Activated CD4-positive, alpha-beta T cell treated with anti-CD3 and anti-CD28 coated beads, Interleukin-2, amount 10 ng/mL, durations not matched to agents 7 days and 5 days (primary cell): ENCODE measurements at regions not wholly inside any gene's neighbourhood (a gene's known extent, or its start where the extent isn't known, plus 50 kb on each side); places are given as distances from the start of the nearest gene placed in this dataset.

Source experiments
- CTCF ChIA-PET: fragments of 350-600 bp; sonication (Branson Sonifier 250); formaldehyde crosslinking; loops from one replicate; lab custom pipeline; 2021; ENCODE audit warnings: antibody characterized with exemption; lab: Charles Lee
- POLR2A ChIA-PET: fragments of 350-600 bp; sonication (Branson Sonifier 250); formaldehyde crosslinking; loops from one replicate; lab custom pipeline; 2021; ENCODE audit warnings: antibody characterized with exemption; lab: Charles Lee
- DNase-seq: peaks from one replicate; pipeline ENCODE4 v3.0.0-alpha.2; 2020
- H3K27ac Mint-ChIP-seq: one replicate; pipeline ENCODE4 v1.8.0; 2021; ENCODE audit warnings: mild to moderate bottlenecking, moderate library complexity, mixed read lengths
- H3K27me3 Mint-ChIP-seq: one replicate; pipeline ENCODE4 v1.8.0; 2021; ENCODE audit warnings: mixed read lengths
- H3K36me3 Mint-ChIP-seq: one replicate; pipeline ENCODE4 v1.8.0; 2021; ENCODE audit warnings: low read depth, mixed read lengths
- H3K4me1 Mint-ChIP-seq: one replicate; pipeline ENCODE4 v1.8.0; 2021; ENCODE audit warnings: mixed read lengths
- H3K4me3 Mint-ChIP-seq: one replicate; pipeline ENCODE4 v1.8.0; 2021; ENCODE audit warnings: mild to moderate bottlenecking, moderate library complexity, mixed read lengths
- H3K9me3 Mint-ChIP-seq: one replicate; pipeline ENCODE4 v1.8.0; 2021; ENCODE audit warnings: mixed read lengths

GRCh38 chr5:117271656-117272055 lies 697.0 kb upstream of the SEMA6A start:
- Mint-ChIP-seq H3K27ac (no peak overlapping the region), H3K4me3 (no peak overlapping the region), H3K9me3 (peaks cover 4% of the 10 kb centered on the region), H3K4me1 (no peaks in the 10 kb centered on the region), H3K27me3 (no peaks in the 10 kb centered on the region), H3K36me3 (no peaks in the 10 kb centered on the region)
- CTCF ChIA-PET = no interaction called here
- POLR2A ChIA-PET = no interaction called here
- no peak for DNase-seq

- no peak for DNase-seq
- Mint-ChIP-seq H3K36me3 (no peaks in the 10 kb centered on the region), H3K27me3 (no peaks in the 10 kb centered on the region), H3K9me3 (peaks cover 3% of the 10 kb centered on the region), H3K4me3 (no peak overlapping the region), H3K4me1 (no peaks in the 10 kb centered on the region), H3K27ac (no peak overlapping the region)
- CTCF ChIA-PET = no interaction called here
- POLR2A ChIA-PET = no interaction called here
These were observed 691.7 kb upstream of the SEMA6A start for GRCh38 chr5:117266280-117266679.

- H3K27ac Mint-ChIP-seq = no peak overlapping the region
- no peaks in the 10 kb centered on the region for H3K27me3 Mint-ChIP-seq
- no peak for DNase-seq
- POLR2A ChIA-PET = no interaction called here
- no peaks in the 10 kb centered on the region for H3K36me3 Mint-ChIP-seq
- peaks cover 3% of the 10 kb centered on the region for H3K9me3 Mint-ChIP-seq
- H3K4me1 Mint-ChIP-seq = no peaks in the 10 kb centered on the region
- CTCF ChIA-PET = no interaction called here
- no peak overlapping the region for H3K4me3 Mint-ChIP-seq
These were observed 688.6 kb upstream of the SEMA6A start for GRCh38 chr5:117263231-117263630.

- Mint-ChIP-seq H3K9me3 (peaks cover 3% of the 10 kb centered on the region), H3K36me3 (no peaks in the 10 kb centered on the region), H3K27ac (no peak overlapping the region), H3K4me1 (no peaks in the 10 kb centered on the region), H3K4me3 (no peak overlapping the region), H3K27me3 (no peaks in the 10 kb centered on the region)
- CTCF ChIA-PET = no interaction called here
- DNase-seq = no peak
- POLR2A ChIA-PET = no interaction called here
These were observed 688.0 kb upstream of the SEMA6A start for GRCh38 chr5:117262572-117263131.

- Mint-ChIP-seq H3K27me3 (no peaks in the 10 kb centered on the region), H3K4me3 (no peak overlapping the region), H3K4me1 (no peaks in the 10 kb centered on the region), H3K27ac (no peak overlapping the region), H3K36me3 (no peaks in the 10 kb centered on the region), H3K9me3 (peaks cover 3% of the 10 kb centered on the region)
- POLR2A ChIA-PET = no interaction called here
- no peak for DNase-seq
- CTCF ChIA-PET = interaction anchor here (0.7 kb wide), 1 partner anchor 26 kb away, joined by 4 read pairs; no protein-coding TSS in a partner anchor
These were observed 687.4 kb upstream of the SEMA6A start for GRCh38 chr5:117261948-117262571.

GRCh38 chr5:117255211-117256027 lies 680.8 kb upstream of the SEMA6A start:
- H3K4me1 Mint-ChIP-seq = no peaks in the 10 kb centered on the region
- ChIA-PET POLR2A (no interaction called here), CTCF (no interaction called here)
- H3K9me3 Mint-ChIP-seq = no peaks in the 10 kb centered on the region
- no peak overlapping the region for H3K4me3 Mint-ChIP-seq
- DNase-seq = no peak
- H3K27ac Mint-ChIP-seq = no peak overlapping the region
- H3K36me3 Mint-ChIP-seq = no peaks in the 10 kb centered on the region
- H3K27me3 Mint-ChIP-seq = no peaks in the 10 kb centered on the region

GRCh38 chr5:117252566-117252965 lies 677.9 kb upstream of the SEMA6A start:
- Mint-ChIP-seq H3K9me3 (no peaks in the 10 kb centered on the region), H3K36me3 (no peaks in the 10 kb centered on the region), H3K4me3 (no peak overlapping the region), H3K27me3 (no peaks in the 10 kb centered on the region), H3K27ac (no peak overlapping the region), H3K4me1 (no peaks in the 10 kb centered on the region)
- no peak for DNase-seq
- POLR2A ChIA-PET = no interaction called here
- CTCF ChIA-PET = no interaction called here

GRCh38 chr5:117249086-117249815 lies 674.6 kb upstream of the SEMA6A start:
- no peaks in the 10 kb centered on the region for H3K9me3 Mint-ChIP-seq
- ChIA-PET POLR2A (no interaction called here), CTCF (interaction anchor here (0.7 kb wide), 1 partner anchor 21 kb away, joined by 5 read pairs; no protein-coding TSS in a partner anchor)
- DNase-seq = no peak
- H3K4me1 Mint-ChIP-seq = no peaks in the 10 kb centered on the region
- H3K27me3 Mint-ChIP-seq = no peaks in the 10 kb centered on the region
- H3K27ac Mint-ChIP-seq = no peak overlapping the region
- no peaks in the 10 kb centered on the region for H3K36me3 Mint-ChIP-seq
- H3K4me3 Mint-ChIP-seq = no peak overlapping the region

- no peaks in the 10 kb centered on the region for H3K4me1 Mint-ChIP-seq
- no peaks in the 10 kb centered on the region for H3K36me3 Mint-ChIP-seq
- no peak overlapping the region for H3K4me3 Mint-ChIP-seq
- DNase-seq = no peak
- ChIA-PET CTCF (interaction anchor here (0.8 kb wide), 1 partner anchor 11 kb away, joined by 3 read pairs; no protein-coding TSS in a partner anchor), POLR2A (no interaction called here)
- H3K27me3 Mint-ChIP-seq = no peaks in the 10 kb centered on the region
- H3K9me3 Mint-ChIP-seq = no peaks in the 10 kb centered on the region
- no peak overlapping the region for H3K27ac Mint-ChIP-seq
These were observed 671.8 kb upstream of the SEMA6A start for GRCh38 chr5:117246424-117246823.

- no peaks in the 10 kb centered on the region for H3K9me3 Mint-ChIP-seq
- DNase-seq = no peak
- H3K27me3 Mint-ChIP-seq = no peaks in the 10 kb centered on the region
- H3K27ac Mint-ChIP-seq = no peak overlapping the region
- ChIA-PET POLR2A (no interaction called here), CTCF (no interaction called here)
- no peaks in the 10 kb centered on the region for H3K36me3 Mint-ChIP-seq
- no peaks in the 10 kb centered on the region for H3K4me1 Mint-ChIP-seq
- H3K4me3 Mint-ChIP-seq = no peak overlapping the region
These were observed 670.5 kb upstream of the SEMA6A start for GRCh38 chr5:117245130-117245529.

- Mint-ChIP-seq H3K27me3 (no peaks in the 10 kb centered on the region), H3K9me3 (no peaks in the 10 kb centered on the region), H3K4me3 (no peak overlapping the region), H3K36me3 (no peaks in the 10 kb centered on the region), H3K27ac (no peak overlapping the region), H3K4me1 (no peaks in the 10 kb centered on the region)
- POLR2A ChIA-PET = no interaction called here
- no peak for DNase-seq
- CTCF ChIA-PET = no interaction called here
These were observed 667.4 kb upstream of the SEMA6A start for GRCh38 chr5:117242028-117242427.

- no peak for DNase-seq
- no peaks in the 10 kb centered on the region for H3K9me3 Mint-ChIP-seq
- H3K4me1 Mint-ChIP-seq = no peaks in the 10 kb centered on the region
- H3K36me3 Mint-ChIP-seq = no peaks in the 10 kb centered on the region
- POLR2A ChIA-PET = no interaction called here
- H3K4me3 Mint-ChIP-seq = no peak overlapping the region
- H3K27me3 Mint-ChIP-seq = no peaks in the 10 kb centered on the region
- CTCF ChIA-PET = no interaction called here
- H3K27ac Mint-ChIP-seq = no peak overlapping the region
These were observed 662.3 kb upstream of the SEMA6A start for GRCh38 chr5:117236941-117237340.

GRCh38 chr5:117235786-117236185 lies 661.2 kb upstream of the SEMA6A start:
- Mint-ChIP-seq H3K27ac (no peak overlapping the region), H3K4me1 (no peaks in the 10 kb centered on the region), H3K27me3 (no peaks in the 10 kb centered on the region), H3K4me3 (no peak overlapping the region), H3K9me3 (no peaks in the 10 kb centered on the region), H3K36me3 (no peaks in the 10 kb centered on the region)
- CTCF ChIA-PET = interaction anchor here (1.1 kb wide), 1 partner anchor 11 kb away, joined by 3 read pairs; no protein-coding TSS in a partner anchor
- DNase-seq = no peak
- POLR2A ChIA-PET = no interaction called here
